ENCODE measurements at regions not wholly inside any gene's neighbourhood (a gene's known extent, or its start where the extent isn't known, plus 50 kb on each side); places are given as distances from the start of the nearest gene placed in this dataset.
"Not testable (repeated sequence)": the region's sequence is repeated elsewhere in the genome, so short reads cannot be mapped to it uniquely, and the experiment has no call there.

GRCh38 chr6:98036344-98036923 lies 753.4 kb upstream of the MMS22L start:
- DNase-seq (ENCODE audit: low read depth): no peak

- DNase-seq (ENCODE audit: low read depth): no peak
Measured at GRCh38 chr6:98037571-98037970, 754.6 kb upstream of the MMS22L start.

GRCh38 chr6:98039443-98039842 lies 756.4 kb upstream of the MMS22L start:
- DNase-seq (ENCODE audit: low read depth): no peak

- DNase-seq (ENCODE audit: low read depth): peak; percentile 1
Measured at GRCh38 chr6:98039904-98040607, 757.0 kb upstream of the MMS22L start.

GRCh38 chr6:98041056-98041455 lies 758.0 kb upstream of the MMS22L start:
- no peak for DNase-seq (ENCODE audit: low read depth)

- DNase-seq (ENCODE audit: low read depth): no peak
Measured at GRCh38 chr6:98041921-98042320, 758.9 kb upstream of the MMS22L start.

- DNase-seq (ENCODE audit: low read depth): no peak
Measured at GRCh38 chr6:98044151-98044561, 761.1 kb upstream of the MMS22L start.

- DNase-seq (ENCODE audit: low read depth): no peak
Measured at GRCh38 chr6:98044791-98045470, 761.9 kb upstream of the MMS22L start.

- no peak for DNase-seq (ENCODE audit: low read depth)
Measured at GRCh38 chr6:98047164-98047563, 764.1 kb upstream of the MMS22L start.

GRCh38 chr6:98047871-98048270 lies 764.9 kb upstream of the MMS22L start:
- no peak for DNase-seq (ENCODE audit: low read depth)

GRCh38 chr6:98054453-98054852 lies 771.4 kb upstream of the MMS22L start:
- DNase-seq (ENCODE audit: low read depth): peak; percentile 2

GRCh38 chr6:98056955-98057354 lies 773.9 kb upstream of the MMS22L start:
- DNase-seq (ENCODE audit: low read depth): no peak

- no peak for DNase-seq (ENCODE audit: low read depth)
Measured at GRCh38 chr6:98067375-98067774, 767.0 kb upstream of the POU3F2 start.

- DNase-seq (ENCODE audit: low read depth): not testable (repeated sequence)
Measured at GRCh38 chr6:98088537-98088936, 745.8 kb upstream of the POU3F2 start.

GRCh38 chr6:98092331-98092730 lies 742.0 kb upstream of the POU3F2 start:
- no peak for DNase-seq (ENCODE audit: low read depth)

GRCh38 chr6:98094696-98095095 lies 739.7 kb upstream of the POU3F2 start:
- DNase-seq (ENCODE audit: low read depth): no peak

GRCh38 chr6:98107801-98108200 lies 726.6 kb upstream of the POU3F2 start:
- DNase-seq (ENCODE audit: low read depth): no peak

- DNase-seq (ENCODE audit: low read depth): no peak
Measured at GRCh38 chr6:98116455-98116854, 717.9 kb upstream of the POU3F2 start.

- no peak for DNase-seq (ENCODE audit: low read depth)
Measured at GRCh38 chr6:98117068-98117467, 717.3 kb upstream of the POU3F2 start.

GRCh38 chr6:98118397-98119045 lies 715.9 kb upstream of the POU3F2 start:
- no peak for DNase-seq (ENCODE audit: low read depth)

GRCh38 chr6:98124171-98124570 lies 710.2 kb upstream of the POU3F2 start:
- DNase-seq (ENCODE audit: low read depth): peak; percentile 6

- DNase-seq (ENCODE audit: low read depth): no peak
Measured at GRCh38 chr6:98131290-98131990, 702.9 kb upstream of the POU3F2 start.
